ENCODE measurements at regions not wholly inside any gene's neighbourhood (a gene's known extent, or its start where the extent isn't known, plus 50 kb on each side); places are given as distances from the start of the nearest gene placed in this dataset.

GRCh38 chr6:170162775-170163404 lies 128.0 kb downstream of the DLL1 start:
- no peak for DNase-seq (ENCODE audit: low read depth)

DNA sequence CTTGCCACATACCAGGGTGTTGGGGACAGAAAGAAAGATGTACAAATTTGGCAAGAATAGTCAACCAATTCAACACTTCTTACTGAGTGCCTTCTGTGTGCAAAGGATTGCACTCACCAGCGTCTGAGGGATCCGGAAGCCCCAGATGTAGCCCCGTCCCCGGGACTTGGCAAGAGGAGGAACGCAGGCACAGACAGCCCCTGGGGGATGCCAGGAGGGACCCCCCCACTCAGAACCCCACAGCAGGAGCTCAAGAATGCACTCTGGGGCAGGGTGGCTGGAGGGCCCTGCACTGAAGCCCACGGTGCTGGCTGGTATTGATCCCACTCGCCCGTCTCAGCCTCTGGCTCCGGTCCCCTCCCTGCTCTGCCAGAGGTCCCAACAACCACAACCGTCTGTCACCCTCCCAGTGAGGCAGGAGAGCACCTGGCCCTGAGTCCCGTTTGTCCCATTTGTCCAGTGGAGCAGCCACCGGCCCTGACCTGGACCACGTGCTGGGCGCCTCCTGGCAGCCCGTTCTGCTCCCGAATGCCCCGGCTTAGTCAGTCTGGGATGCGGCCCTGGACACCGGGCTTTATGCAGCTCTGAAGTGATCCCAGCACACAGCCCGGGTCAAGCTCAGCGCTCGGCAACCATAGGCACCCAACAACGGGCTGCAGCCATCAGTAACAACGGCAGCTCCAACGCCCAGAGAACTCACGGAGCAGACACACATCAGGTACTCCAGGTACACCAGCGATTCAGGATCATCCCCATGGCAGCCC lies 128.7 kb downstream of the DLL1 start:
- no peak for DNase-seq (ENCODE audit: low read depth)

- DNase-seq (ENCODE audit: low read depth), result no peak
Measured at GRCh38 chr6:170160628-170161611, 130.0 kb downstream of the DLL1 start.

DNA sequence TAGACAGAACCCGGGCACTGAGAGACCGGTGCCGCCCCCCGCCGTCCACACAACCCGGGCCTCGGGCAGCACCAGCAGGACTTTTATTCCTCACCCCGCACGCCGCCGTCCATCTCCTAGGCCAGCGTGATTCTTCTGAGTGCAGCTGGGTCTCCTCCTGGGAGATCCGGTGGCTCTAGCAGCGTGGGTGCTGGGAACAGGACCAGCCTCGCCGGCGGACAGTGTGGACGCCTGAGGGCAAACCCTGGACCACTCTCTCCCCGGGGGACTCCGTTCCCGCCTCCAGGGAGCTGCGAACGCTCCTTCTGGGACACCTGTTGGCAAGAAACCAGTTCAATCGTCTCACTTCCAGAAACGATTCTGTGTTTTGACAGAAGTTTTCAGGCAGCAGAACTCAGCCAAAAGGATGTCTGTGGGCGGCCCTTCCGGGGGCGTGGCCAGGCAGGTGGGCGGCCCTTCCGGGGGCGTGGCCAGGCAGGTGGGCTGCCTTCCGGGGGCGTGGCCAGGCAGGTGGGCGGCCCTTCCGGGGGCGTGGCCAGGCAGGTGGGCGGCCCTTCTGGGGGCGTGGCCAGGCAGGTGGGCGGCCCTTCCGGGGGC lies 130.7 kb downstream of the DLL1 start:
- no peak for DNase-seq (ENCODE audit: low read depth)

GRCh38 chr6:170159022-170159965 lies 131.6 kb downstream of the DLL1 start:
- no peak for DNase-seq (ENCODE audit: low read depth)

- no peak for DNase-seq (ENCODE audit: low read depth)
Measured at GRCh38 chr6:170158296-170159021, 132.4 kb downstream of the DLL1 start.

- no peak for DNase-seq (ENCODE audit: low read depth)
Measured at GRCh38 chr6:170157567-170158218, 133.2 kb downstream of the DLL1 start.

DNA sequence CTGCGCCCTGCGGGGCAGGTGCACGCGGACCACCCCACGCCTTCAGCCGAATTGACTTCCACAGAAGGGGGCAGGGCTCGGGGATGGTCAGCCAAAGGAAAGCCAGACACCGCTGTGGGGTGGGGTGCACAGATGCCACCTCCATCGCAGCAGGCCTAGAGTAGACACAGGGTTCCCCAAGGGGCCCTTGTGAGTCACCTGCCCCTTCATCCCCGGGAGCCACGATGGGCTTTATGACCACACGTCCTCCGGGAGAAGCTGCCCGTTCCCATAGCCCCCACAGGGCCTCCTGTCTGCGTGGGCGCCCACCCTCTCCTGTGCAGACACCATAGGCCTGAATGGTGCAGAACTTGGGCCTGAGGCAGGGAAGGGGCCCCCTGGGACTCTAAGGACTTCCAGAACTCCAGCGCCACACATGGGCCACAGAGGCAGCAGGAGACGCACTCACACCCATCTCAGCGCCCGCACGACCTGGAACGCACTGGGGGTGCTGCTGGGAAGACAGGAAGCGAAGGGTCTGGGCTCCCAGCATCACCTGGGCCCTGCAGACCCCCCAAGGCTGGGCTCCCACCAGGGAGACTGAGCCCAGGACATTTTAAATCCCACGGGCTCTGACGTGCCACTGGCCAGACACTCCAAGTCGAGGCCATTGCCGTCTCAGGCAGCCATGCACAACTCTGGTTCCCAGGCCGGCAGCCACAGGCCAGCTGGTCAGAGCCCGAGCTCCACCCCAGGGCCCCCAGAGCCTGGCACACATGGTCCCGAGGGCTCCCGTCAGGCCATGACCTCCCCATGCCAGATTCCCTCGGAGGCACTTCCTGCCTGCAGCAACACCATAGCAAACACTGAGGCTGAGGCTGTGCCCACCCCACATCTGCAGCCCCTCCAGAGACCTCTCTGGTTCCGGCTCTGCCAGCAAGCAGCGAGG lies 134.2 kb downstream of the DLL1 start:
- DNase-seq (ENCODE audit: low read depth), result no peak

DNA sequence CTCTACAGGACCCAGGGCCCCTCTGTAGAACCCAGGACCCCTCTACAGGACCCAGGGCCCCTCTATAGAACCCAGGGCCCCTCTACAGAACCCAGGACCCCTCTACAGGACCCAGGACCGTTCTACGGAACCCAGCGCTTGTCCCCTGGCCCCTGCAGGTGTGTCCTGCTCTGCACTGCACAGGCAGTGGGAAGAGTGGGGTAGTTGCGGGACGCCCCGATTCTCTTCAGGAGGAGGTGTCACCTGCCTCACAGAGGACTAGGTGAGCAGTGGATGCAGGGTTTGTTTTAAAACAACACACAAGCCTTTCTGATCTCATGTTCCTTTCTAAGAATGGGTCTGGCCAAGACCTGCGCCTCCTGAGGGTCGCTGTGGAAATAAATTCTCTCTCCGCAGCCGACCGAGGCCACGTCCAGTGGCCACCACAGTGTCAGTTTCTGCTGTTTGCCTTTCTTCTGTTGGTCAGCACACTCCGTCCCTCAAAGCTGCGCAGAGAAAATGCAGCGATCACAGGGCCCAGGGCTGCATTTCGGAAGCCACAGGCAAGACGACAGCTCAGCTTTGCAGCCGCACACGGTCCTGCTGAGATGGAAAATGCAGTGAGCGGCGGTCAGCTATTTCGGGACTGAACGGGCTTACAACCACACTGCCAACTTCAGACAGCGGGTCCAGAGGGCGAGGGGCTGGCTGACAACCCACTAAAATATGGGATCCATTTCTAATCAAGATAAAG lies 135.2 kb downstream of the DLL1 start:
- no peak for DNase-seq (ENCODE audit: low read depth)

GRCh38 chr6:170153436-170154319 lies 137.2 kb downstream of the DLL1 start:
- no peak for DNase-seq (ENCODE audit: low read depth)

DNA sequence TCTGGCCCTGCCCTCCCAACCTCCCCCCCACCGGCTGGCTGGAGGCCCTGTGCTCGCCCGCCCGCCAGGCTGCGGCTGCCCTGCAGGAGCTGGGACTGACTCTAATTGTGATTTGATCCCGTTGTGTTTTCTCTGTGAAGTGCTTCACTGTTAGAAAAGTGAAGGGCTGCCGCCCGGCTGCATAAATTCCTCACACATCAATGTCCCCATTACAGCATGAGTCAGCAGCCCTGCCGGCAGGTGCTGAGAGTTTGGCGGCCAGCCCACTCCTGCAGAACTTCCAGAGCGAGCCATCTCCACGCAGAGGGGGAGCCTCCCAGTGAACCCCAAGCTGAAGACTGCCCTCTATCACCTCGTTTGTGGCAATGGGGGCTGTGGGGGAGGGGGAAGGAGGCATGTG lies 137.9 kb downstream of the DLL1 start:
- peak; percentile 76 for DNase-seq (ENCODE audit: low read depth)

DNA sequence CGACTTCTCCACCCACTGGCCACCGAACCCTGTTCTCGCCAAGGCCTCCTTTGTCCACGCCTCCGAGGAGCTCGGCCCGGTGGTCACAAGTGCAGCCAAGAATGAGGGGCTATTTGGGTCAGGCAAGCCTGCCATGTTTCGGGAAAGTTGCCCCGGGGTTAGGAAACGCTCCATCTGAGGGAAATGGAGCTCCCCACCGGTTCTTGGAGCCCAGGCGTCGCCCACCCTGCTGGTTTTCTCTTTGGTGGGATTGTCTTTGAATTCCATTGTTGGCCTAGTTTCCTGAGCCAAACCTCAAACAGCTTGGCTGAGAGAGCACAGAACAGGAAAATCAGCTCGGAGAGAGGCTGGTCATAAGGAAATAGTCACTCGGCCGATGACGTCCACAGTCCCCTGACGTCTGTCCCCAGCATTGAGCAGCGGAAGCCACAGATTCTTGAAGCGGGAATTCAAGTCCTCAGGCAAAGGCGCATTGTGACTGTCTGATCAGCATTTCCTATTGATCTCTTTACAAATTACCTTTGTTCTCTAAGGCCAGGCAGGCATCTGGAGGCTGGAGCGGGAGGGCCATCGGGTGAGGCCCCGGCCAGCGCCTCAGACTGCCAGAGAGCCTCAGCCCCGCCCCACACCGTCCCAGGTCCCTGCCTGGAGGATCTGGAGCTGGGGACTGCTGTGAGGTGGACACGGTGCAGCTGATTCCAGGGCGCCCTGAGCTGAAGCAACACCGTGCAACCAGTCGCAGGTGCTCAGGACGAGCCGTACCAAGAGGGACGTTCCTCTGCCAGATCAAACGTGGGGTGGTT lies 138.6 kb downstream of the DLL1 start:
- peak; percentile 26 for DNase-seq (ENCODE audit: low read depth)

GRCh38 chr6:170151804-170152123 lies 139.1 kb downstream of the DLL1 start:
- DNase-seq (ENCODE audit: low read depth), result no peak

DNA sequence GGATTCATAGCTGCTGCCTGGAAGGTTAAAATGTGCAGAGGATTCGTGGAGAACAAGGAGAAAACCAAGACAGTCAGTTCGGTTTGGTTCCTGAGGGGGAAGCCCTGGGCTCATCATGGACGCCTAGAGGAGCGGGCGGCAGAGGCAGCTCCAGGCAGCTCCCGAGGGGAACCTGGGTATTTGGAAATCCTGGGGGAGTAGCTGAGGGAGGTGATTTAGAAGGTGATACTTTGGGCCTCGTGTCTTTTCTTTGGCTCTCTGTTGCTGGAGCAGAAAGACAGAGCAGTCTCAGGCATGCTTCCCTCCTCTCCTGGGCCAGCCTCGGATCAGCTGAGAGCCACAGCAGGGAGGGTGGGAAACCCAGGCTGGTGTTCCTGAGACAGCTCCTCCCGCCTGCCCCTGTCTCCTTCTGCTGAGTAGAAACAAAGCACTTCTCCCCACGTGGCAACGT lies 139.5 kb downstream of the DLL1 start:
- DNase-seq (ENCODE audit: low read depth), result no peak

DNA sequence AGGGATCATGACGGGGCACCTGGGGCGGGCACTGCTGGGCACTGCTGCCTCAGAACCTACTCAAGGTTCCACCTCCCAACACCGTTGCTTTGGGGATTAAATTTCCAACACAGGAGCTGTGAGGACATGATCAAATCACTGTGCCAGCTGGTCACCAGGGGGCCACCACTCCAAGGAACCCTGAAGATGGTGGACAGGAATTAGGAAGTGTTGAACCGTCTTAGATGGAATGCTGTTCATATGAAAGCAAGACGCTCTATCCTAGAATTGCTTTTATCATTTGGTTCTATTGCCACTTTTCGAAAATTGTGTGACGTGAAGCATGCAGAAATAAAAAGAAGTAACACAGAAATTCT lies 140.3 kb downstream of the DLL1 start:
- DNase-seq (ENCODE audit: low read depth), result peak; percentile 18

All from M059J (cell line).